HG03196 (cell line): ENCODE measurements at regions not wholly inside any gene's neighbourhood (a gene's known extent, or its start where the extent isn't known, plus 50 kb on each side); places are given as distances from the start of the nearest gene placed in this dataset.
"Not testable (repeated sequence)": the region's sequence is repeated elsewhere in the genome, so short reads cannot be mapped to it uniquely, and the experiment has no call there.

Source experiments
- ATAC-seq: cut with Tn5 transposase; IDR thresholded peaks from one replicate; pipeline ENCODE4 v1.9.1; 2021; ENCODE audit not compliant: unreplicated experiment

DNA sequence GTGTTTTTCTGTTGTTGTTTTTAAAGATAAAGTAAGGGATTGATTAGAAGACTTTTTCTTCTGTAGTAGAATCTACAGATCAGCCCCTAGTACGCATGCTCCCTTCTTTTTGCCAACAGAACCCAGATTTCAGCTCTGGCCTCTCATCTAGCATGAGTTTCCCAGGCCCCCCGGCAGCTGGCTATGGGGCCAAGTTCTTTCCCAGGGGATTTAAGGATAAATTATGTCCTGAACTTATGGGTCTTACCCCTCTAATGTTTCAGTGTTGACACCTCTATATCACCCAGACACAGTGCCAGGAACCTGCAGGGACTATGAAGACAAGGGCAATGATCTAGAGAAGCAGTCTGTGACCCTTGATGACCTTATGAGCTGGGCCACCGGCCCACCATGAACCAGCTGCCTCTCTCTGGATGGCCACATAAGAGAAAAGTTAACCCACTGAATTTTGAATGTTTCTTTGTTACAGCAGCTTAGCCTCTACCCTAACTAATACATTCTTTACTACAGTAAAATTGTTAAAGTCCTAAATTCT, 150.5 kb downstream of the UNC5CL start:
- ATAC-seq, result no peak

DNA sequence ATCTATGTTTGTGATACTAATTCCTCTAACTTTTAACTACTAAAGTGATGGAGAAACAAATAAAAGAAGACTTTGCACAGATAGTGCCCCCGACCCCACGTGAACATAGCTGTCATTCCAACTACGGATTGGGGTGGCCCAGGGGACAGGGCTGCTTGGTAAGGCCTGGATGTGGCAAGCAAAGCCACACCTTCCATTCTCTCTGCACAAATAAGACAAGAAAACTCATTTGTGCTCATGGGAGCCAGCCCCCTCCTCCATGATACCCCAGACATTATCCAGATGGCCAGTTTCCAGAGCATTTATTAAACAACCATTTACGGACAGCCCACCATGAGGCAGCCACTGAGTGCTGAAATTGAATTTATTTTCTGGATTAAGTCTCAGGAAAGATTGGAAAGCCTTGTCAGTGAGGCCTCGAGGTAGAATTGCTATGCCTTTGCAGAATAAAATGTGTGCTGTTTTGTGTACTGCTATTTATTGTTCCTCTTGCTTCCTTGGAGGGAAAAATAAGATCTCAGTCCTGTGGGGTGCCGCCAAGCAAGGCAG, 151.2 kb downstream of the UNC5CL start:
- no peak for ATAC-seq

DNA sequence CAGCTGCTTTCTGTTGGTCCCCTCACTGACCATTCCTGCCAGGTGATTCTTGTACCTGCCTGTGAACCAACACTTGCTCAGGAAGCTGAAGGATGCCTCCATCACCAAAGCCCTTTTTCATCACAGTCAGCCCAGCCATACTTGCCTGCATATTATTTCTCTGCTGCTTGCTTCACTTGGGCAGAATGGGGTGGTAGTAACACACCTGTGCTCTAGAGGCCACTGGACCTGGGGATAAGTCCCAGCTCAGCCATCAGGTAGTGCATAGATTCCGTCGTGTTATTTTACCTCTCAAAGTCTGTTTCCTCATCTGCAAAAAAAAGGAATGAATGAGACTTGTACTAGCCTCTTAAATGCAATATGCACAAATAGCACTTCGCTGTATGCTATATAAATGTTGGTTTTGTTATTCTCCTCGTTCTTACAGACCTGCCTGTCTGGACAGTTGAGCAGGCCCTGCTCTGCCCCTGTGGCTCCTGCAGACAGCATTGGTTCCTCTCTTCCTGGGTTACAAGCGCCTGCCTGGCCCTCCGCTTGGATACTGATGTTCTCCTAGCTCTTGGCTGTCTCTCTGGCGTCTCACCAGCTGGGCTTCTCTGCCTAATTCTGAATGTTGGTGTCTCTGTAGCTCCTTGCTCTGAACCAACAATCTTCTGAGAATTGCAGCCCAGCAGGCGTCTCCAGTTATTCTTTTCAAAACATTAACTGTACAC, 151.8 kb downstream of the UNC5CL start:
- no peak for ATAC-seq

DNA sequence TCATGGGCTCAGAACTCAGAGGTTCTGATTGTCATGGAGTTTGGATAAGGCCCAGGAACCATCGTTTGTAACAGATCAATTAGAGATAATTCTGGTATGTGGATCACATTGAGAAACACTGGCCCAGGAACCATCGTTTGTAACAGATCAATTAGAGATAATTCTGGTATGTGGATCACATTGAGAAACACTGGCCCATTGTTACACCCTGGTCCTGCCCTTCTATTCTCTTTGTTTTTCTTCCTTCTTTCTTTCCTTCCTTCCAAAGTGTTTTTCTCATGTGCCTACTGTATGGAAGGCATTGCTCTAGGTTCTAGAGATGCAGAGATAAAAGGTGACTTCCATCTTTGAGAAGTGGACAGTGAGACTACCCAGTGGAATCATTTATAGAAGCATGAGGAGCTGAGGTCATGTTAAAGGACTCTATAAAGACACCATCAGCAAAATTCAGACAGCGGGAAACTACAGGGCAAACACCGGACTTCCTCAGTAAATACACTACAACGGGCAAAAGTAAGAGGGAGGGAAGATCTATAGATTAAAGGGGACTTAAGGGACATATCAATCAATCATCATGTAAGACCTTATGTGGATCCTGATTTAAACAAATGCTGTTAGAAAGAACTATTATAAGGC, 153.8 kb downstream of the UNC5CL start:
- no peak for ATAC-seq

DNA sequence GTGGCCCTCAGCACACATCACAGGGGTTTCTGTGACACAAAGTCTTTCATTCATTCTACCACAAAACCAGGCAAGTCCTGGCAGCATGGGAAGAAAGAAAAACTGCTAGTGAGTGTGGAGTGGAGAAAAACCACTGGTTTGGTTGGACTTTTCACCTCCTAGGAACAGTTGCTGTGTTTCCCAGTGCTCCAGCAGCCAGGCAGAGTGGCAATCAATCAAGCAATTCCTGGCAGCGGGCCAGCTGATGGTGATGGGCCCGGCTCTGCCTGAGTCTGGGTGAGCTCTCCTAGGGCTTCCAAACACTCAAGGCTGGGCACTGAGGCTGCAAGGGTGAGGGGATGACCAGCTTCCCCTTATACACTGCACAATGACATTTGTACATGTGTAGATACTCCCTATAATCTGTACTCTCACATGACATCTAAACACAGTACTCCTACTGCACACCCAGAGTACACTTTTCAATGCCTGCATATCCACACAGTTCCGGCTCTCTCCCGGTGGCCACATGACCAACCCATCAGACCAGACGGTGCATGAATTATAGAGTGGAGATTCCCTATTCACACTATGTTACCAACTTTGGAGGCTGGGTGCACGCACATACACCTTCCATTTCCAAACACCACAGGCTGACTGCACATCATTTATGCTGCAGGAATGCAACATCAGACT, 156.6 kb downstream of the UNC5CL start:
- no peak for ATAC-seq

DNA sequence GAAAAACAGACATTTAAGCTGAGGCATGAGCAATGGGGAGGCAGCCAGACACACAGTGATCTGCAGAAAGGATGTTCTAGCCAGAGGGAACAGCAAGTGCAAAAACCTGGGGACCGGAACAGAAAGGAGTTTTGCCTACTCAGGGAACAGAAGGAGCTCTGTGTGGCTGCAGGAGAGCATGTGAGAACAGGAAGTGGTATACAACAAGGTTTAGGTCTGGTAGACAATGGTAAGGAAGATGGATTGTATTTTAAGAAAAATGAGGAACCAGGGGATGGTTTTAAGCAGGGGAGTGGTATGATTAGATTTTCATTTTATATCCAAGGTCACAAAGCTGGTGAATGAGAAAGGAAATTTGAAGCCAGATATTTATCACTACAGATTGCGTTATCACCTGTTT, 157.5 kb downstream of the UNC5CL start:
- ATAC-seq, result no peak

DNA sequence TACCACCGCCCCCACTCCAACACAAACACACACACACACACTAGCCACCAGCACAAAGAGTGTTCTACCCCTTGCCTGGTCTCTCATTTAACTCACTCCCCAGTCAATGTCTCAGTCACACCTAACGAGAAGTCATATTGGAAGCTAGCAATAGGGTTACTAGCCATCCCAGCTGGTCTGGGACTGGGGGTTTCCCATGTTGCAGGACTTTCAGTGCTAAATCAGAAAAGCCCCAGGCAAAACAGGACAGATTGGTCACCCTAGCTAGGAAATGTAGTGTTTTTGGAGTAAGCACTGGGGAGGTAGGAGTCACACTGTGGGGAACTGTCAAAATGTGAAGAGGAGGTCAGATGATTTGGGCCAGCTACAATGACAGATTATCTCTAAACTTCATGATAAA, 158.1 kb downstream of the UNC5CL start:
- ATAC-seq, result no peak

DNA sequence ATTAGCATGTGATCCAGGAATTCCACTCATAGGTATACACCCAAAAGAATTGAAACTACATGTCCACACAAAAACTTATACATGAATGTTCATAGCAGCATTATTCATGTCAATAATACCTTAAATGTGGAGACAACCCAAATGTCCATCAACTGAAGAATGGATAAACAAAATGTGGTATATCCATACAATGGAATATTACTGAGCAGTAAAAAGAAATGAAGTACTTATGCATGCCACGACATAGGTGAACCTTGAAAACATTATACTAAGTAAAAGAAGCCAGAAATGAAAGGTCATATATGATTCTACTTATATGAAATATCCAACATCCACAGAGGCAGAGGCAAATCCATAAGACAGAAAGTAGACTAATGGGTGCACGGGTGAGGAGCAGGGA, 159.9 kb downstream of the UNC5CL start:
- ATAC-seq, result no peak

DNA sequence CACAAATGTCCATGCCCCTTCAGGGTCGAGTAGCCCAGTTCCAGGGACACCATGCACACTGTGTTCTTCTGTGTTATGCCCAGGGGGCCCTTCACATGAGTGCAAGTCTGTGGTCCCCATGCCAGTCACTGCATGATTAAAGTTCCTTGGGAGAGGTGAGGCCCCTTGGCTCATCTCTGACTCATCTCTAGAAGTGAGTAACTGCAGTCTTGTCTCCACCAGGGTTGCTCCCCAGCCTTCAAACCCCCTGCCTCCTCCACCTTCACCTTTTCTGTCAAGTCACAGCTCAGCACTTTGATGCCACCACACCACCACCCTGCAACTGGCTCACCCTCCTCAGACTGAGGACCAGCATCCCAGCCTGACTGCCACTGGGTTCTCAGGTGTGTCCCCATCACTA, 161.7 kb downstream of the UNC5CL start:
- ATAC-seq, result no peak

DNA sequence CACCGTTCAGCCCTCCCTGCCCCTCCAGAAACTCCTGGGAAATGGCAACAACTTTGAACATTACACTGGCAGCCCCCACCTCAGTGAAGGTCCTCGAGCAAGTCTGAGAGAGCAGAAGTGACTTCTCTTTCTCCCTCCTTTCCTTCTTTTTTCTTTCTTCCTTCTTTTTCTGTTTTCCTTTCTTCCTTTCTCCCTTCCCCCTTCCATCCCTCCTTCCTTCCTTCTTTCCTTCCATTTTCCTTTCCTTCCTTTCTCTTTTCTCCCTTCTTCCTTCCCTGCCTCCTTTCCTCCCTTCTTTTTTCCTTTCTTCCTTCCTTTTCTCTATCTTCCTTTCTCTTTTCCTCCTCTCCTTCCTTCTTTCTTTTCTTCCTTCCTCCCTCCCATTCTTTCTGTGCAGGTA, 162.7 kb downstream of the UNC5CL start:
- no peak for ATAC-seq

DNA sequence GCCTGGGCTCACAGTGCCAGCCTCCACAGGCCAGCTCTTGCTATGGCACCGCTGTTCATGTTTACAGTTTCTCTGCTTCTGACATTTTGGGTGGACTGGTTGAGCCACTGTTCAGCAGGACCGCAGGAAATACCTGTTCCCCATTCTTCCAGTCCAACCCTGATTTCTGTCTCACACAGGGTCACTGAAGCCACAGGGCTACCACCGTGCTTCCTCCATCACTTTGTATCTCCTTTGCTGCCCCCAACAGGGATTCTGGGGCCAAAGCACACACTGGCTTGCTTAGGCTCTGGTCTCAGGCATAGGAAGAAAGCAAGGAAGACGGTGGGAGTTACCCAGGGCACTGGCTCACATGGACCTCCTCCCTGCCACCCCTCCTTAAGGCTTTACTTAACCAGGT, 164.5 kb downstream of the UNC5CL start:
- ATAC-seq, result no peak

DNA sequence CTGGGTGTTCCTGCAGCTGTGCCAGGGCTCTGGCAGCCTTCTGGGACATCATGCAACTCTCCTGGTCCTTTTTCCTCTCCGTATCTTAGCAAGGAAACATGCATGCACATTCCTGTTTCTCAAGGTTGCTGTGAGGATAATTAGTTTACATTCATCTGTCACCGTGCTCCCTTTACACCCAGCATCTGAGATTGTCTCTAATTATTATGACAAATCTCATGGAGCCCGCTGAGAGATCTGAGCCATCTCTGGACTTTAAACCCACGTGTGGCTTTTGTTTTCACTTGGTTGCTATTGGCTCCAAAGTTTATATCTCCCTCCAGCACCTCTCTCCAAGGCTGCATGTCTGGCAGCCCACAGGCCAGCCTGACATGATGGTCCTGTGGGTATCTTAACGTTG, 167.6 kb downstream of the UNC5CL start:
- no peak for ATAC-seq

DNA sequence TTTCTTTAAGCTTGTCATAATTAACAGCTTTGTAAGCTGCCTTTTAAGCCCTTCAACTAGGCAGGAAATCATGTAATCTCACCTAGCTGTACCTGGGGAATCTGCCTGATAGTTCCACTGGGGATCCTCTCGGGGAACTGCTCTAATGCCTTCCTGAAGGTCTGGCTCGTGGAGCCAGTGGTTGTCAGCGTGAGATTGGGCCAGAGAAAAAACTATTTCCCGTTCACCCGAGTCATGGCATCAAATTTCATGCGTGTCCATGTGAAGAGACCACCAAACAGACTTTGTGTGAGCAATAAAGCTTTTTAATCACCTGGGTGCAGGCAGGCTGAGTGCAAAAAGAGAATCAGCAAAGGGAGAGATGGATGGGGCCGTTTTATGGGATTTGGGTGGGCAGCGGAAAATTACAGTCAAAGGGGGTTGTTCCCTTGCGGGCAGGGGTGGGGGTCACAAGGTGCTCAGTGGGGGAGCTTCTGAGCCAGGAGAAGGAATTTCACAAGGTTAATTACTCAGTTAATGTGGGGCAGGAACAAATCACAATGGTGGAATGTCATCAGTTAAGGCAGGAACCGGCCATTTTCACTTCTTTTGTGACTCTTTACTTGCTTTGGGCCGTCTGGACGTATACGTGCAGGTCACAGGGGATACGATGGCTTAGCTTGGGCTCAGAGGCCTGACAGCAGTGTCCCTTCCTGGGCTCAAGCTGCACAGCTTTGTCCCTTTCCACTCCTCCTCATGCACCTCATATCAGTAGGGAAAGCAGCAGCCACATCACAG, 170.7 kb downstream of the UNC5CL start:
- ATAC-seq, result not testable (repeated sequence)

DNA sequence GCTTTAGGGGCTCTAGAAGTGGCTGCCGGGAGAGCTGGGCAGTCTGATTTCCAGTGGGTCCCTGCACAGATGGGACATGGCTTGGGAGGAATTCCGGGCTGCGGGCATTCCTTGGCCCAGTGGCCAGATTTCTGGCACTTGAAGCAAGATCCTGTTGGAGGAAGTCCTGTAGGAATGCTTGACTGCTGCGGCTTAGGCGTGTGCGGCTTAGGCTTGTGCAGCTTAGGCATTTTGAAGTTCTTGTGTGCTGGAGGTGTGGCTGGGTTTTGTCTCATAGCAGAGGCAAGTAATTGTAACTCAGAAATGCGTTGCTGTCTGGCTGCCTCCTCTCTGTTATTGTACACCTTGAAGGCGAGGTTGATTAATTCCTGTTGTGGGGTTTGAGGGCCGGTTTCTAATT, 171.5 kb downstream of the UNC5CL start:
- ATAC-seq, result not testable (repeated sequence)

DNA sequence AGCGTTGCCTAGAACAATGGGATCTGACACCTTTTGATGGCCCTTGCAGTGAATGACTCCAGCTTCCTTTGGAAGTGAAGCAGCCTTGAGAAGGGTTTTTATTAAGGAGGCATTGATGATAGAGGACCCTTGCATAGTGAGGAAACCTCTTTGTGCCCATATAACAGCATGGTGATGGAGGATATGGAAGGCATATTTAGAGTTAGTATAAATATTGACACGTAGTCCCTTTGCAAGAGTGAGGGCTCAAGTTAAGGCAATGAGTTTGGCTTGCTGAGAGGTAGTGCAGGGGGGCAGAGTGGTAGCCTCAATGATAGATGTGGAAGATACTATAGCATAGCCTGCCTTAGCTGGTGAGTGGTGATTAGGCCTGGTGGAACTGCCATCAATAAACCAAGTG, 173.8 kb downstream of the UNC5CL start:
- not testable (repeated sequence) for ATAC-seq

DNA sequence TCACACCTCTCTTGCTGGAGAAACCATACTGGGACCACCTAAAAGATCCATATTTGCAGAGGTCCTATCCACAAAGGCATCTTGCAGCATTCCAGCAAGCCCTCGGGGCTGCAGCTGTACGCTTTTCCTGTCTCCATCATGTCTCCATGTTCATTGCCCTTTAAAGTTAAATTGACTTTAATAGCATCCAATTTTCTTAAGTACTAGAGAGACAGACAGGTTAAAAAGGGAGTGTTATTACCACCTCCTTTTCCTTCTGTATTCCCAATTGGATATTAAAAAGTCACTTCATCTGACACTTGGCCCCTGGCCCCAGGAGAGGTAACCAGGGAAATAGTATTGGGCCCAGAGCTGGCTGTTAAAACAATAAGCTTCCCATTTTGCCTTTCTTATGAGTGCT, 178.6 kb downstream of the UNC5CL start:
- ATAC-seq, result no peak

DNA sequence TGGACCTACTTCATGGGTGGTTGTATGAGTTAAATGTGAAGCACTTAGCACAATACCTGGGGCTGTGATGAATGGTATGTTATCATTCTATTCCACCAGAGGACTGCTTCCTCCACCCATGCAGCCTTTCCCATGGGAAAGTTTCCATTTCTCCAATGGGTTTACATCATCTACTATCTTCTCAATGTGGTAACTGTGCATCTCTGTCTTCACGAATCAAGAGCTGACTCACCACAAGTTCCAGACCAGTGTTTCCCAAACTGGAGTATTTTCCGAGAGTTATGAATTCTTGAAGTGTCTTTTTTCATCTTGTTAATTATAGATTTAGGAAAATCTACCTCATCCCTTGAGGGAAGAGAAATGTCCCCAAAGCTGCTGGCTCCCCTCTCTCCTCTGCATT, 182.8 kb downstream of the UNC5CL start:
- ATAC-seq, result no peak

DNA sequence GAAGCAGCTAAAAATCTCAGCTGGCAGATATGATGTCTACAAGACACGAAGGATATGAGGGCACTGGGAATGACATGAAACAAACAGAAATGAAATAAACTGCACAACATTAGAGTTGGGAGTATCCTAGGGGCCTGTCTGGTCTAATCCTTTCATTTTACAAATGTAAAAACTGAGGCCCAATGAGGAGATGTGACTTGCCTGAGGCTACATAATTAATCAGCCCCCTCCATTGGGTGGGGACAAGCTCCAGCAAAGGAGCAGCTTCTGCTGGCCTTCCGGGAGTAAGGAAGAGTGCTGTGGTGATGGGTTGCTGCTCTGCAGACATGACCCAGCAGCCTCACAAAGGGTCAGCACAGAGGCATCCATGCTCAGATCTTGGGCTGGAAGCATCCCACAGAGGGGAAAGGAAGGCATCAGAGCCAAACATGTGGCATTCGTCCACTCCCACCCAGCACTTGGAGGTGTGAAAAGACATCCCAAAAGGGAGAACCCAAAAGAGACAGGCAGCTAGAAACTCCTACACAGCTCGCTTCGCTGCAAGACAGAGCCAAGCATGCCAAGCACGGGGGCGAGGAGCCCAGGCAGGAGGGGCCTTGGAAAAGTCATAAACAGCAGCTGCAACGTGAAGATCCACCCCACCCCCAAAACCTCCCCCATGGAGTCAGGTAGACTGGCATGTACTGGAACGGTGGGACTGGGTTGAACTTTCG, 183.7 kb downstream of the UNC5CL start:
- ATAC-seq, result no peak

DNA sequence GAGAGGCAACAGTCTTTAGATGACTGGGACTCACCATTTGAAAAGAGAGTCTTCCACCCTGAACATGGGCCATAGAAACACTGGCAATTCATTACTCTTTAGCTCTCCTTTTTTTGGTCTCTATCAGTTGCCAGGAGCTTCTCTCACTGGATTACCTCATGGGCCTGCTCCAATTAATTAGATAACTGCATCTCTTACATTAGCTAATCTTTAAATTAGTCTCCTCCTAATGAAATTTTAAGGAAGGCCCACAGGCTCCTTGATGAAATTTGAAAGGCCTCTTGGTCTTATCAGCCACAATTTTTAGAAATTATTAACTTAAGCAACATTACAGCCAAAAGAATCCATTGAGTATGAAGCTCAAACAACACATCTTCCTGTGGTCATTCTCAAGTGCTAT, 184.4 kb downstream of the UNC5CL start:
- ATAC-seq, result no peak

DNA sequence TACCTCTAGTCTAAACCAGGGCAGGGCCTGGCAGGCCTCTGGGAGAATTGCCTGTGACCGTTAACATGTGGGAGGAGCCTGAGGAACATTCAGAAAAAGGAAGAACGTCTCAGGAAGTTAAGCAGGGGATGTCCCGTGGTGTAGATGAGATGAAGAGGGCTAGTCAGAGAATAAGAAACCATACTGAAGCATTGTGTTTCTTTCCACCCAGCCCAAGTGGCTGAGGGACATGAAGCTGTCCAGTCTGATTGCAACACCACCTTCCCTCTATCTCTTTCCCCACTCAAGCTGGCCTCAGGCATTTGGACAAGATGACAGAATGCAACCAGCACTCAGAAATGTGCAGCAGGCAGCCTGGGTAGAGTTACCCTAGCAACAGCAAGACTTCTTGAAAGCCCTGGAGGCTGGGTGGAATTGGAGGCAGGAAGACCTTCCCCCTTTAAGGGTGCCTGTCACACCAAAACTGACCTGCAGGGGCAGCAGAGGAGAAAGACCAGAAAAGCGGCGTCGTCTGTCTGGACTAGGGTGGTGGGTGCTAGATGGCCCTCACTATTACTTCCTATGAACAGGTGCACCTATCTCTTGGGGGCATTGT, 186.1 kb downstream of the UNC5CL start:
- no peak for ATAC-seq
